ENCODE measurements at regions not wholly inside any gene's neighbourhood (a gene's known extent, or its start where the extent isn't known, plus 50 kb on each side); places are given as distances from the start of the nearest gene placed in this dataset.
"Not testable (repeated sequence)": the region's sequence is repeated elsewhere in the genome, so short reads cannot be mapped to it uniquely, and the experiment has no call there.

- H3K9ac ChIP-seq (ENCODE audit: low read depth, low read length); POLR2A ChIA-PET (ENCODE audit: unreplicated experiment); H3K4me3 ChIP-seq (ENCODE audit: insufficient read depth, low read depth, low read length); H3K79me1 ChIP-seq (ENCODE audit: low read depth in 1 of 2, low read length in 2 of 2); dilution Hi-C loops (cut with HindIII; ENCODE audit: low sequenced_read_pairs, unreplicated experiment); DNase-seq; H3K27ac ChIP-seq (ENCODE audit: insufficient read depth, low read length); H4K91ac ChIP-seq (ENCODE audit: insufficient read depth, low read depth, low read length); H2AK5ac ChIP-seq (ENCODE audit: low read depth, low read length); H3K18ac ChIP-seq (ENCODE audit: low read depth, low read length); H3K9me1 ChIP-seq (ENCODE audit: insufficient read depth, low read length); H2AK9ac ChIP-seq (replicated peaks; ENCODE audit: low read depth, low read length, poor library complexity); H3K14ac ChIP-seq (replicated peaks; ENCODE audit: low read depth, low read length); H4K20me1 ChIP-seq (ENCODE audit: insufficient read depth, low read length); H2BK120ac ChIP-seq (ENCODE audit: low read depth, low read length); H4K8ac ChIP-seq (ENCODE audit: low read depth in 2 of 2, low read length in 2 of 2); H3K36me3 ChIP-seq (ENCODE audit: control insufficient read depth, insufficient read depth, low read length); CTCF ChIA-PET; H3K27me3 ChIP-seq (ENCODE audit: control insufficient read depth, insufficient read depth, low read length); in situ Hi-C loops (cut with MboI; ENCODE audit: low sequenced_read_pairs); H2BK5ac ChIP-seq (ENCODE audit: low read depth, low read length, poor library complexity, severe bottlenecking); H2AFZ ChIP-seq (replicated peaks; ENCODE audit: low read length, poor library complexity); ATAC-seq (ENCODE audit: low read depth); H3K56ac ChIP-seq (ENCODE audit: extremely low read depth, insufficient read depth, low read length); H3K4me2 ChIP-seq (ENCODE audit: low read depth, low read length); H3K4ac ChIP-seq (ENCODE audit: low read depth, low read length); intact Hi-C loops (cut with micrococcal nuclease); H2BK15ac ChIP-seq (ENCODE audit: low read depth, low read length); H3K23ac ChIP-seq (ENCODE audit: low read depth, low read length); H2BK20ac ChIP-seq (ENCODE audit: low read depth, low read length); H3K9me3 ChIP-seq (ENCODE audit: control insufficient read depth, insufficient read depth, low read length); H4K5ac ChIP-seq (ENCODE audit: low read depth, low read length); H3K4me1 ChIP-seq (ENCODE audit: control insufficient read depth, insufficient read depth, low read length); BruUV-seq (replicated peaks): not testable (repeated sequence)
- WGBS, 2 experiments (ENCODE audit: extremely low coverage in 2 of 2, insufficient read length in 1 of 2): 60% methylated on average over 1 of the region's 34 CpGs; no CpG with 5 or more reads in 1 of the 2 experiments
Measured at GRCh38 chr7:51386806-51387568, 70.4 kb upstream of the COBL start.

- H3K4ac ChIP-seq (ENCODE audit: low read depth, low read length); H2AK5ac ChIP-seq (ENCODE audit: low read depth, low read length); H3K4me2 ChIP-seq (ENCODE audit: low read depth, low read length); CTCF ChIA-PET; H3K23ac ChIP-seq (ENCODE audit: low read depth, low read length); DNase-seq; H3K4me1 ChIP-seq (ENCODE audit: control insufficient read depth, insufficient read depth, low read length); in situ Hi-C loops (cut with MboI; ENCODE audit: low sequenced_read_pairs); H2AFZ ChIP-seq (replicated peaks; ENCODE audit: low read length, poor library complexity); dilution Hi-C loops (cut with HindIII; ENCODE audit: low sequenced_read_pairs, unreplicated experiment); H4K8ac ChIP-seq (ENCODE audit: low read depth in 2 of 2, low read length in 2 of 2); H2BK5ac ChIP-seq (ENCODE audit: low read depth, low read length, poor library complexity, severe bottlenecking); H4K91ac ChIP-seq (ENCODE audit: insufficient read depth, low read depth, low read length); intact Hi-C loops (cut with micrococcal nuclease); H2BK20ac ChIP-seq (ENCODE audit: low read depth, low read length); H3K27me3 ChIP-seq (ENCODE audit: control insufficient read depth, insufficient read depth, low read length); H3K56ac ChIP-seq (ENCODE audit: extremely low read depth, insufficient read depth, low read length); H2BK120ac ChIP-seq (ENCODE audit: low read depth, low read length); H3K4me3 ChIP-seq (ENCODE audit: insufficient read depth, low read depth, low read length); POLR2A ChIA-PET (ENCODE audit: unreplicated experiment); H3K14ac ChIP-seq (replicated peaks; ENCODE audit: low read depth, low read length); H3K36me3 ChIP-seq (ENCODE audit: control insufficient read depth, insufficient read depth, low read length); H3K18ac ChIP-seq (ENCODE audit: low read depth, low read length); H3K9me3 ChIP-seq (ENCODE audit: control insufficient read depth, insufficient read depth, low read length); H2BK15ac ChIP-seq (ENCODE audit: low read depth, low read length); H2AK9ac ChIP-seq (replicated peaks; ENCODE audit: low read depth, low read length, poor library complexity); H3K9ac ChIP-seq (ENCODE audit: low read depth, low read length); ATAC-seq (ENCODE audit: low read depth); H3K9me1 ChIP-seq (ENCODE audit: insufficient read depth, low read length); H4K5ac ChIP-seq (ENCODE audit: low read depth, low read length); H3K79me1 ChIP-seq (ENCODE audit: low read depth in 1 of 2, low read length in 2 of 2); H3K27ac ChIP-seq (ENCODE audit: insufficient read depth, low read length); H4K20me1 ChIP-seq (ENCODE audit: insufficient read depth, low read length); BruUV-seq (replicated peaks): not testable (repeated sequence)
- WGBS, 2 experiments (ENCODE audit: extremely low coverage in 2 of 2, insufficient read length in 1 of 2): 50% methylated on average over 3 of the region's 17 CpGs; no CpG with 5 or more reads in 1 of the 2 experiments
Measured at GRCh38 chr7:51386184-51386583, 69.6 kb upstream of the COBL start.
